ENCODE measurements at regions not wholly inside any gene's neighbourhood (a gene's known extent, or its start where the extent isn't known, plus 50 kb on each side); places are given as distances from the start of the nearest gene placed in this dataset.

GRCh38 chr10:2246747-2247146 is 509.4 kb upstream of the ADARB2 start:
- H3K36me3 Mint-ChIP-seq (ENCODE audit: low read depth) = no peaks in the 10 kb centered on the region
- H3K27me3 Mint-ChIP-seq (ENCODE audit: low read depth) = no peaks in the 10 kb centered on the region
- no peak overlapping the region for H3K27ac Mint-ChIP-seq
- no peaks in the 10 kb centered on the region for H3K9me3 Mint-ChIP-seq
- no peak overlapping the region for H3K4me3 Mint-ChIP-seq
- no peaks in the 10 kb centered on the region for H3K4me1 Mint-ChIP-seq (ENCODE audit: low read depth)

- Mint-ChIP-seq H3K9me3 (no peaks in the 10 kb centered on the region), H3K4me1 (ENCODE audit: low read depth) (no peaks in the 10 kb centered on the region), H3K36me3 (ENCODE audit: low read depth) (no peaks in the 10 kb centered on the region), H3K4me3 (no peak overlapping the region), H3K27me3 (ENCODE audit: low read depth) (no peaks in the 10 kb centered on the region), H3K27ac (no peak overlapping the region)
Measured at GRCh38 chr10:2245580-2245979, 508.3 kb upstream of the ADARB2 start.

GRCh38 chr10:2244471-2244870 is 507.1 kb upstream of the ADARB2 start:
- no peaks in the 10 kb centered on the region for H3K36me3 Mint-ChIP-seq (ENCODE audit: low read depth)
- H3K4me3 Mint-ChIP-seq = no peak overlapping the region
- H3K9me3 Mint-ChIP-seq = no peaks in the 10 kb centered on the region
- H3K4me1 Mint-ChIP-seq (ENCODE audit: low read depth) = no peaks in the 10 kb centered on the region
- H3K27ac Mint-ChIP-seq = no peak overlapping the region
- H3K27me3 Mint-ChIP-seq (ENCODE audit: low read depth) = no peaks in the 10 kb centered on the region

GRCh38 chr10:2236876-2237275 is 499.6 kb upstream of the ADARB2 start:
- H3K27me3 Mint-ChIP-seq (ENCODE audit: low read depth) = no peaks in the 10 kb centered on the region
- no peaks in the 10 kb centered on the region for H3K36me3 Mint-ChIP-seq (ENCODE audit: low read depth)
- H3K4me3 Mint-ChIP-seq = no peak overlapping the region
- H3K9me3 Mint-ChIP-seq = no peaks in the 10 kb centered on the region
- H3K4me1 Mint-ChIP-seq (ENCODE audit: low read depth) = no peaks in the 10 kb centered on the region
- no peak overlapping the region for H3K27ac Mint-ChIP-seq

GRCh38 chr10:2232479-2232878 is 495.2 kb upstream of the ADARB2 start:
- Mint-ChIP-seq H3K27me3 (ENCODE audit: low read depth) (no peaks in the 10 kb centered on the region), H3K4me3 (no peak overlapping the region), H3K9me3 (no peaks in the 10 kb centered on the region), H3K36me3 (ENCODE audit: low read depth) (no peaks in the 10 kb centered on the region), H3K27ac (no peak overlapping the region), H3K4me1 (ENCODE audit: low read depth) (no peaks in the 10 kb centered on the region)

- H3K27me3 Mint-ChIP-seq (ENCODE audit: low read depth) = no peaks in the 10 kb centered on the region
- no peak overlapping the region for H3K27ac Mint-ChIP-seq
- no peaks in the 10 kb centered on the region for H3K4me1 Mint-ChIP-seq (ENCODE audit: low read depth)
- no peaks in the 10 kb centered on the region for H3K36me3 Mint-ChIP-seq (ENCODE audit: low read depth)
- no peak overlapping the region for H3K4me3 Mint-ChIP-seq
- no peaks in the 10 kb centered on the region for H3K9me3 Mint-ChIP-seq
Measured at GRCh38 chr10:2230478-2230877, 493.2 kb upstream of the ADARB2 start.

- Mint-ChIP-seq H3K36me3 (ENCODE audit: low read depth) (no peaks in the 10 kb centered on the region), H3K27ac (no peak overlapping the region), H3K27me3 (ENCODE audit: low read depth) (no peaks in the 10 kb centered on the region), H3K4me1 (ENCODE audit: low read depth) (no peaks in the 10 kb centered on the region), H3K4me3 (no peak overlapping the region), H3K9me3 (no peaks in the 10 kb centered on the region)
Measured at GRCh38 chr10:2228320-2228901, 491.1 kb upstream of the ADARB2 start.

GRCh38 chr10:2225609-2226008 is 488.3 kb upstream of the ADARB2 start:
- no peaks in the 10 kb centered on the region for H3K27me3 Mint-ChIP-seq (ENCODE audit: low read depth)
- no peak overlapping the region for H3K4me3 Mint-ChIP-seq
- no peaks in the 10 kb centered on the region for H3K4me1 Mint-ChIP-seq (ENCODE audit: low read depth)
- H3K36me3 Mint-ChIP-seq (ENCODE audit: low read depth) = no peaks in the 10 kb centered on the region
- no peaks in the 10 kb centered on the region for H3K9me3 Mint-ChIP-seq
- no peak overlapping the region for H3K27ac Mint-ChIP-seq

- Mint-ChIP-seq H3K4me1 (ENCODE audit: low read depth) (no peaks in the 10 kb centered on the region), H3K4me3 (no peak overlapping the region), H3K36me3 (ENCODE audit: low read depth) (no peaks in the 10 kb centered on the region), H3K27ac (no peak overlapping the region), H3K9me3 (no peaks in the 10 kb centered on the region), H3K27me3 (ENCODE audit: low read depth) (no peaks in the 10 kb centered on the region)
Measured at GRCh38 chr10:2223548-2224320, 486.4 kb upstream of the ADARB2 start.

GRCh38 chr10:2222631-2223030 is 485.3 kb upstream of the ADARB2 start:
- Mint-ChIP-seq H3K4me3 (no peak overlapping the region), H3K27ac (no peak overlapping the region), H3K36me3 (ENCODE audit: low read depth) (no peaks in the 10 kb centered on the region), H3K27me3 (ENCODE audit: low read depth) (no peaks in the 10 kb centered on the region), H3K9me3 (no peaks in the 10 kb centered on the region), H3K4me1 (ENCODE audit: low read depth) (no peaks in the 10 kb centered on the region)

GRCh38 chr10:2214805-2215204 is 477.5 kb upstream of the ADARB2 start:
- no peaks in the 10 kb centered on the region for H3K27me3 Mint-ChIP-seq (ENCODE audit: low read depth)

GRCh38 chr10:2214092-2214491 is 476.8 kb upstream of the ADARB2 start:
- H3K36me3 Mint-ChIP-seq (ENCODE audit: low read depth) = no peaks in the 10 kb centered on the region
- H3K9me3 Mint-ChIP-seq = no peaks in the 10 kb centered on the region
- H3K27ac Mint-ChIP-seq = no peak overlapping the region
- no peaks in the 10 kb centered on the region for H3K4me1 Mint-ChIP-seq (ENCODE audit: low read depth)
- no peaks in the 10 kb centered on the region for H3K27me3 Mint-ChIP-seq (ENCODE audit: low read depth)
- no peak overlapping the region for H3K4me3 Mint-ChIP-seq

More at GRCh38 chr10:2214805-2215204, 477.5 kb upstream of the ADARB2 start:
- no peak overlapping the region for H3K4me3 Mint-ChIP-seq
- H3K27ac Mint-ChIP-seq = no peak overlapping the region
- H3K4me1 Mint-ChIP-seq (ENCODE audit: low read depth) = no peaks in the 10 kb centered on the region
- H3K9me3 Mint-ChIP-seq = no peaks in the 10 kb centered on the region
- no peaks in the 10 kb centered on the region for H3K36me3 Mint-ChIP-seq (ENCODE audit: low read depth)

GRCh38 chr10:2212244-2212834 is 475.0 kb upstream of the ADARB2 start:
- H3K9me3 Mint-ChIP-seq = no peaks in the 10 kb centered on the region
- no peaks in the 10 kb centered on the region for H3K27me3 Mint-ChIP-seq (ENCODE audit: low read depth)
- no peaks in the 10 kb centered on the region for H3K36me3 Mint-ChIP-seq (ENCODE audit: low read depth)

GRCh38 chr10:2210088-2210487 is 472.8 kb upstream of the ADARB2 start:
- Mint-ChIP-seq H3K4me1 (ENCODE audit: low read depth) (no peaks in the 10 kb centered on the region), H3K27me3 (ENCODE audit: low read depth) (no peaks in the 10 kb centered on the region), H3K9me3 (no peaks in the 10 kb centered on the region), H3K4me3 (no peak overlapping the region), H3K36me3 (ENCODE audit: low read depth) (no peaks in the 10 kb centered on the region), H3K27ac (no peak overlapping the region)

More at GRCh38 chr10:2212244-2212834, 475.0 kb upstream of the ADARB2 start:
- Mint-ChIP-seq H3K4me3 (no peak overlapping the region), H3K4me1 (ENCODE audit: low read depth) (no peaks in the 10 kb centered on the region), H3K27ac (no peak overlapping the region)

GRCh38 chr10:2208106-2208505 is 470.8 kb upstream of the ADARB2 start:
- Mint-ChIP-seq H3K27me3 (ENCODE audit: low read depth) (no peaks in the 10 kb centered on the region), H3K9me3 (no peaks in the 10 kb centered on the region), H3K27ac (no peak overlapping the region), H3K4me3 (no peak overlapping the region), H3K36me3 (ENCODE audit: low read depth) (no peaks in the 10 kb centered on the region), H3K4me1 (ENCODE audit: low read depth) (no peaks in the 10 kb centered on the region)

Measured in T-helper 1 cell treated with Interleukin-12 subunit alpha and Interleukin-12 subunit beta and Interleukin-4 antibody, amounts not matched to agents 30 μg/mL and 1 μg/mL, for 36 hours (primary cell).